CD14-positive monocyte (primary cell): ENCODE measurements at regions not wholly inside any gene's neighbourhood (a gene's known extent, or its start where the extent isn't known, plus 50 kb on each side); places are given as distances from the start of the nearest gene placed in this dataset.

Experiments
- DNase-seq, 3 donors: peaks; one replicate each; pipeline ENCODE4 v3.0.0-alpha.2; 2011 to 2022
- H2AFZ ChIP-seq: 2 replicates; pipeline ENCODE4 v1.6.0; 2012; ENCODE audit warnings: mild to moderate bottlenecking, low read depth, low read length, inconsistent platforms; ENCODE audit not compliant: insufficient read depth, poor library complexity, severe bottlenecking
- H3K27ac ChIP-seq, 2 donors: 1 replicate in 1 of 2; 2 replicates in 1 of 2; pipeline ENCODE4 v1.5.1; 2012 to 2013; ENCODE audit warnings: low read length in 2 of 2, control low read depth in 1 of 2, inconsistent platforms in 1 of 2, low read depth in 1 of 2, mild to moderate bottlenecking in 1 of 2
- H3K27me3 ChIP-seq, 2 donors: one replicate each; pipeline versions ENCODE4 v1.6.0 to v1.6.1; 2011 to 2013; ENCODE audit warnings: low read length in 2 of 2; ENCODE audit not compliant: control insufficient read depth in 2 of 2, insufficient read depth in 2 of 2
- H3K36me3 ChIP-seq, 2 donors: replicated peaks in 1 of 2; 1 replicate in 1 of 2; 2 replicates in 1 of 2; pipeline versions ENCODE4 v1.5.1 to v1.6.1; 2012 to 2013; ENCODE audit warnings: low read length in 2 of 2, control low read depth in 1 of 2, inconsistent platforms in 1 of 2, mild to moderate bottlenecking in 1 of 2; ENCODE audit not compliant: insufficient read depth in 2 of 2, control insufficient read depth in 1 of 2
- H3K4me1 ChIP-seq, 2 donors: 1 replicate in 1 of 2; 2 replicates in 1 of 2; pipeline versions ENCODE4 v1.5.1 to v1.6.1; 2012 to 2013; ENCODE audit warnings: low read length in 2 of 2, control low read depth in 1 of 2, inconsistent platforms in 1 of 2, mild to moderate bottlenecking in 1 of 2, moderate library complexity in 1 of 2; ENCODE audit not compliant: insufficient read depth in 2 of 2, control insufficient read depth in 1 of 2
- H3K4me2 ChIP-seq: replicated peaks from 2 replicates; pipeline ENCODE3; 2012; ENCODE audit warnings: low read length, moderate library complexity, mild to moderate bottlenecking; ENCODE audit not compliant: poor library complexity, severe bottlenecking; ENCODE audit errors: extremely low read depth
- H3K4me3 ChIP-seq, 3 experiments: fragments of 200-600 bp in 1 of 3; sonication (generic) in 1 of 3; replicated peaks in 1 of 3; 1 replicate in 2 of 3; 2 replicates in 1 of 3; pipeline ENCODE4 v1.5.1; 2011 to 2013; ENCODE audit warnings: low read length in 3 of 3, mild to moderate bottlenecking in 3 of 3, control low read depth in 2 of 3, low read depth in 2 of 3, inconsistent platforms in 1 of 3, moderate library complexity in 1 of 3
- H3K79me2 ChIP-seq: 2 replicates; pipeline ENCODE4 v1.6.0; 2012; ENCODE audit warnings: mild to moderate bottlenecking, control low read depth, inconsistent platforms, low read length, moderate library complexity; ENCODE audit not compliant: insufficient read depth
- H3K9ac ChIP-seq: 2 replicates; pipeline ENCODE4 v1.6.0; 2017; ENCODE audit warnings: low read length, mild to moderate bottlenecking; ENCODE audit not compliant: insufficient read depth, poor library complexity, severe bottlenecking
- H3K9me3 ChIP-seq, 2 donors: replicated peaks in 1 of 2; 1 replicate in 1 of 2; 2 replicates in 1 of 2; pipeline versions ENCODE4 v1.5.1 to v1.6.1; 2012 to 2013; ENCODE audit warnings: low read length in 2 of 2, control low read depth in 1 of 2; ENCODE audit not compliant: control insufficient read depth in 1 of 2, insufficient read depth in 1 of 2
- H4K20me1 ChIP-seq: 2 replicates; pipeline ENCODE4 v1.6.0; 2012; ENCODE audit warnings: mild to moderate bottlenecking, low read length, control low read depth, moderate library complexity; ENCODE audit not compliant: insufficient read depth
- H3K27ac Mint-ChIP-seq, 7 donors: one replicate each; pipeline ENCODE4 v1.8.0; 2020; ENCODE audit warnings: mild to moderate bottlenecking in 7 of 7, mixed read lengths in 7 of 7, moderate library complexity in 6 of 7, inconsistent platforms in 2 of 7
- H3K27me3 Mint-ChIP-seq, 3 donors: one replicate each; pipeline ENCODE4 v1.8.0; 2021 to 2022; ENCODE audit warnings: low read depth in 3 of 3, mild to moderate bottlenecking in 3 of 3, mixed read lengths in 3 of 3, moderate library complexity in 3 of 3, inconsistent platforms in 1 of 3
- H3K36me3 Mint-ChIP-seq, 2 donors: one replicate each; pipeline ENCODE4 v1.8.0; 2020; ENCODE audit warnings: mixed read lengths in 2 of 2, inconsistent platforms in 1 of 2, mild to moderate bottlenecking in 1 of 2
- H3K4me1 Mint-ChIP-seq: one replicate; pipeline ENCODE4 v1.8.0; 2020; ENCODE audit warnings: mild to moderate bottlenecking, mixed read lengths
- H3K4me3 Mint-ChIP-seq, 2 donors: one replicate each; pipeline ENCODE4 v1.8.0; 2020; ENCODE audit warnings: mild to moderate bottlenecking in 2 of 2, mixed read lengths in 2 of 2, moderate library complexity in 1 of 2
- H3K9me3 Mint-ChIP-seq, 7 donors: one replicate each; pipeline ENCODE4 v1.8.0; 2020 to 2022; ENCODE audit warnings: mixed read lengths in 7 of 7, mild to moderate bottlenecking in 6 of 7, moderate library complexity in 6 of 7, inconsistent platforms in 2 of 7
- CTCF ChIP-seq: fragments of 200-600 bp; IDR thresholded peaks from one replicate; pipeline ENCODE4 v1.8.0; 2022; ENCODE audit warnings: antibody characterized with exemption, mild to moderate bottlenecking
- WGBS: methylation state at CpG from one replicate; pipeline ENCODE4 v1.1.5; 2013; ENCODE audit warnings: missing lambda C conversion rate; ENCODE audit not compliant: insufficient coverage; 5-methylcytosine and 5-hydroxymethylcytosine counted together
- intact Hi-C, 2 donors: fragments of 100-400 bp; cut with micrococcal nuclease; formaldehyde crosslinking; loops; one replicate each; pipeline versions ENCODE4 v1.15.0 to v1.15.1; 2023

- Mint-ChIP-seq H3K9me3 (peaks cover 14 to 42% (median 22%) of the 10 kb centered on the region in 7 donors), H3K36me3 (no peaks in the 10 kb centered on the region), H3K27me3 (peaks cover 0 to 3% (median 0%) of the 10 kb centered on the region in 3 donors), H3K4me1 (no peaks in the 10 kb centered on the region), H3K27ac (no peak overlapping the region), H3K4me3 (no peak overlapping the region)
- Histone ChIP-seq H3K9me3 (peaks cover 21 to 40% of the 10 kb centered on the region in 2 donors), H3K4me1 (no peaks in the 10 kb centered on the region), H3K4me2 (no peak overlapping the region), H3K27me3 (no peaks in the 10 kb centered on the region), H3K36me3 (no peaks in the 10 kb centered on the region), H2AFZ (no peak overlapping the region), H3K9ac (no peak overlapping the region), H3K27ac (no peak overlapping the region), H4K20me1 (no peaks in the 10 kb centered on the region), H3K79me2 (no peaks in the 10 kb centered on the region), H3K4me3 (no peak overlapping the region)
- TF ChIP-seq CTCF = no peak
- intact Hi-C loops = no loop called here
- no peak for DNase-seq
- WGBS = 94% methylated on average over 2 of the region's 3 CpGs
Measured at GRCh38 chr7:68213838-68214237, 1217.2 kb downstream of the TYW1 start.

- Histone ChIP-seq H3K9me3 (peaks cover 19 to 45% of the 10 kb centered on the region in 2 donors), H3K36me3 (no peaks in the 10 kb centered on the region), H2AFZ (no peak overlapping the region), H3K9ac (no peak overlapping the region), H3K27me3 (no peaks in the 10 kb centered on the region), H3K4me3 (no peak overlapping the region), H3K27ac (no peak overlapping the region), H4K20me1 (no peaks in the 10 kb centered on the region), H3K4me2 (no peak overlapping the region), H3K4me1 (no peaks in the 10 kb centered on the region), H3K79me2 (no peaks in the 10 kb centered on the region)
- intact Hi-C loops = no loop called here
- no peak for TF ChIP-seq CTCF
- H3K27ac Mint-ChIP-seq = no peak overlapping the region
- no peak for DNase-seq
- 95% methylated on average over 3 of the region's 5 CpGs for WGBS
- H3K4me1 Mint-ChIP-seq = no peaks in the 10 kb centered on the region
- no peaks in the 10 kb centered on the region for H3K36me3 Mint-ChIP-seq
- H3K27me3 Mint-ChIP-seq = peaks cover 0 to 3% (median 0%) of the 10 kb centered on the region in 3 donors
- H3K4me3 Mint-ChIP-seq = no peak overlapping the region
- H3K9me3 Mint-ChIP-seq = peaks cover 12 to 48% (median 24%) of the 10 kb centered on the region in 7 donors
Measured at GRCh38 chr7:68216051-68216450, 1219.4 kb downstream of the TYW1 start.
